ENCODE measurements at regions not wholly inside any gene's neighbourhood (a gene's known extent, or its start where the extent isn't known, plus 50 kb on each side); places are given as distances from the start of the nearest gene placed in this dataset.

DNA sequence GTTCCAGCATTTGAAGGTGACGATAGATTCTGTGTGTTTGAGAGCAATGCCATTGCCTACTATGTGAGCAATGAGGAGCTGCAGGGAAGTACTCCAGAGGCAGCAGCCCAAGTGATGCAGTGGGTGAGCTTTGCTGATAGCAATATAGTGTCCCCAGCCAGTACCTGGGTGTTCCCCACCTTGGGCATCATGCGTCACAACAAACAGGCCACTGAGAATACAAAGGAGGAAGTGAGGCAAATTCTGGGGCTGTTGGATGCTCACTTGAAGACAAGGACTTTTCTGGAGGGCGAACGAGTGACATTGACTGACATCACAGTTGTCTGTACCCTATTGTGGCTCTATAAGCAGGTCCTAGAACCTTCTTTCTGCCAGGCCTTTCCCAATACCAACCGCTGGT lies 142.0 kb downstream of the PLS3 start:
- TF ChIP-seq EZH2 (IDR thresholded peaks at IDR 0.05; ENCODE audit: insufficient read depth, poor library complexity, severe bottlenecking) (no peak), EZH2phosphoT487 (IDR thresholded peaks at IDR 0.05; ENCODE audit: insufficient read depth, low read depth) (no peak)

Data from GM23248 (cell line).